Kasumi-1 (cell line): ENCODE measurements at regions not wholly inside any gene's neighbourhood (a gene's known extent, or its start where the extent isn't known, plus 50 kb on each side); places are given as distances from the start of the nearest gene placed in this dataset.

Source experiments
- DNase-seq, 2 experiments: peaks; one replicate each; lab custom pipeline; 2025; lab: John Stamatoyannopoulos, UW

DNA sequence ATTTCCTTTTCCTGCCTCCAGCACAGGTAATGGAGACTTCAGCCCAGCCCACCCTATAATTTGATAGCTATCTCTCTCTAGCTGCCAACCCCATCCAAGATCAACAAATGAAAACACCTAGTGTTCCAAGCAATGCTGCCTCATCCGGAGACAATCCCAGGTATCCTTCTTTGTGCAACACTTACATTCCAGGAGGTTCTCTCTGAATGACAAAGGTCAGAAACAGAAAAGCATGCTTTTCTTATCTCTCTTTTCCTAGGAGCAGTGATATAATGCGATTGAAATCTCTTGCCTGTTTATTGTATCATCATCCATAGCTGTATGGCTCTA lies 699.3 kb downstream of the INHBA start:
- DNase-seq, result no peak

DNA sequence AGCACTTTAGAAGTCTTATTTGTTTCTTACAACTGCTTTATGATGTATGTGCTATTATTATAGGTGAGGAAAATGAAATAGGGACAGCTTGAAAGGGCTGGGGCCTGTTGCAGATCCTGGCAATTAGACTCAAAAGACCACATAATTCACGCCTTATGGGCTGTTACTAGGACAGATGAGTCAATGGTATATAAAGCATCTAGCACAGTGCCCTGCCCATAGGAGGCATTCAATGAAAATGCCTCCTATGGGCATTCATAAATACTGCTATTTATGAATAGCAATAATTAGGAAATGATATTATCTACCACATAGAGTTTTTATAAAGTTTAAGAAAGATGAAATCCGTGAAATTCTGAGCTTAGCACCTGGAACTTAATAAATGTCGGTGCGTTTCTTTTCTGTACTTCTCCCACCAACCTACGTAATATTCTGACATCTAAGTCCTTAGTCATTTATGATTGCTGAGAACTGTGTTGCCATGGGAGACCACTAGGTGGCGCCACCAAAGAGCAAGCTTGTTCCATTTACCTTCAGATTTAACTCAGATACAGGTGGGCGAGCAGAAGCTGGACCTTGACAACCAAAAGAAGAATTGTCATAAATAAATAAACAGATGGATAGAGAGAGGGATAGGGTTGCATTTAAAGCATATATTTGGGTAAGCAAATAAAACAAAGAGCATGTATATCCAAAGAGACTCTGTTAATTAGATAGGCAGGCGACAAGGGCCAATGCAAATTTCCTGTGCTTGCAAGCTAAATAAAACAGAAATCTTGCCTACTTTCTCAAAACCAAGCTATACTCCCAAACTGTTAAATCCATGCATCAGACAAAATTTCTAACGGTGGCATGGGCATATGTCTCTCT lies 699.9 kb downstream of the INHBA start:
- peak; percentile 60 to 62 for DNase-seq

DNA sequence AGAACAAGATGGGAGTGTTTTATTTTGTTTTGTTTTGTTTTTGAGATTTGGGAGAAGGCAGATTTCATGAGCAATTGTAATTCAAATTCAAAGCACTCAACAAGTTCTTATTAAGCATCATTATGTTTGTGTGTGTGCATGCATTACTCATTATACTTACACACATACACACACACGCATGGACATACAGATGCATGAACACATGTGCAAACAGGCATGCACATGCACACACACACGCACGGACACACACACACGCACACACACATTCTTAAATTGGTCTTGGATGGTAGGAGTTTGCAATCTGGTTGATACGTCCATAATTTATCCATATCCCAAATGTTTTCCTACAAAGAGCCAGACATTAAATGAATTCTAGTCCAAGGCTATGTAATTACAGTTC lies 702.8 kb downstream of the INHBA start:
- no peak for DNase-seq

DNA sequence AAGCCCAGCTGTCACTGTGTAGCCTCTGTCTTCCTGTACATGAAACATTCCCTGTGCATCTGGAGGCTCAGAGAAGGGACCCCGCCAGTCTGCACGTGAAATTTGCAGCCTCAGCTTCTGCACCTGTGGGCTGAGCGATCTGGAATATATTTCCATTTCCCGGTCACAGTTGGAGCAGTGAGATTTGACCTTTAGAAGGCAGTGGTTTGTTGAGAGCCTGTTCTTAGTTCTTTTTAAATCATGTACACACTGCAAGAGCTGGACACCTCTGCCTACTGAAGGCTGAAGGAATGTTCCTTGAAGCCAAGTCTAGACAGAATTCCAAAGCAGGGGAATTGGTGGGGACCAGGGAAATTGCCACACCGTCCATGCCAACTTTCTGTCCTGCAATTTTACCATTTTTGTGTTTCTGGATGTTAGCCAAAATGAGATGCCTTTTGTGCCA lies 706.6 kb downstream of the INHBA start:
- DNase-seq, result no peak

DNA sequence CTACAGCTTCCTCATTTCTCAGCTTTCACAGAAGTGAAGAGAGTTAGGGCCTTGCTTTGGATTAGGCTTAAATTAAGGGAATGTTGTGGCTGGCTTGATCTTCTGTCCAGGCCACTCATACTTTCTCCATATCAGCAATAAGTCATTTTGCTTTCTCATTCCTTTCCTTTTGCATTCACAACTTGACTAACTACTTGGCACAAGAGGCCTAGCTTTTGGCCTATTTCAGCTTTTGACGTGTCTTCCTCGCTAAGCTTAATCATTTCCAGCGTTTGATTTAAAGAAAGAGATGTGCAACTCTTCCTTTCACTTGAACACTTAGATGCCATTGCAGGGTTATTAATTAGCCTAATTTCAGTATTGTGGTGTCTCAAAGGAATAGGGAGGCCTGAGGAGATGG lies 712.0 kb downstream of the INHBA start:
- no peak for DNase-seq

DNA sequence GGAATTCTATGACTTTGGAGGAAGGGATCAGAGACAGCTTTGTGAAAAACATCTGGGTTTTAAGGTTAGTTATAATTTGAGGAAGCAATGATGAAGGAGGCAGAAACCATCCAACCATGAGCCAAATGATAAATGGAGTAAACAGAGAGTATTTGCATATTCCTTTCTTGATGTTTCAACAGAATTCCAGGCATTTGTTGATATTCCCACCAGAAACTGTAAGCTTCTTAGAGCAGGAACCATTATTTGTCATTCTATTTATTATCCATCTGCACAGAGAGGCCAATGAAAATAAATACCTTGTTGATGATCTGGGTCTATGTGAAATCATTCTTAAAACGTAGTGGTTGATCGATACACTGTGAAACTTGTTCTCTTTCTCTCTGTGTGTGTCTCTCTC lies 715.3 kb downstream of the INHBA start:
- no peak for DNase-seq

DNA sequence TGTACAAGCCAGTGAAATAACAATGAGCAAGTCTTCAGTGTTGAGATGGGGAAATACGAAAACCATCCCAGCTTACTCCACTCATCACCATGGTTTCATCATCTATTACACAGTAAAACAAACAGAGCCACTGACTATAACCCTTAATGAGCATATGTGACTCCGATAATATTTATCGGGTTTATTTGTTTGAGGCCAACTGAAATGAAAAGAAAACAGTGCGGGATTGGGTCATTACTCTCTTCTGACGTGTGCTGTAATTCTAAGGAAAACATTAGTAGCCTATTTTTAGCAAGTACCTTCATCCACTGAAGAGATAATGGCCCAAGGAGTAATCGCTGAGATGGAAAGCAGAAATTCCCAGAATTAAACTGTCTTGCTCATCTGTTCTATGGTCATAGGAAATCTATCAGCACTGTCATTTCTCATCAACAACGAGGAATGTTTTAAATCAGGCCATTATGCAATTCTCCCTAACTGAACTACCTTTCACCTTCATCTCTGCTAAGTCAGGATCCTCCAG lies 716.5 kb downstream of the INHBA start:
- DNase-seq, result no peak

DNA sequence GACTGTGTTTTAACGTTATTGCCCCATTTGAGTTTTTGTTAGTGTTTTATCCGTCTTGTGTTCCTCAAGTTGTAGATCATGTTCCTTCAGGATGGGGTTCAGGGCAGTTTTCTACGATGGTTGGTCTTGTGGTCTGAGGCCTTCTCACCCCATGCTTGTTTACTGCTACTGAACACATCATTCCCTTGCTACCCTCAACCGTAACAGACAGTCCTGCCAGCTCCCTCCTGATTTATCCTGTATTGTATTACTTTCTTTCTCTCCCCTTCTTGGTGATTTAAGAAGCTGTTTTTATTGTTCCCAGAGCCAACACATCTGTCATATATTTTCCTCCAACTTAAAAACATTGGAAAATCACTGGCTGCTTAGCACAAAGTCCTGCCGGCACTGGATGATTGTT lies 719.8 kb downstream of the INHBA start:
- no peak for DNase-seq

DNA sequence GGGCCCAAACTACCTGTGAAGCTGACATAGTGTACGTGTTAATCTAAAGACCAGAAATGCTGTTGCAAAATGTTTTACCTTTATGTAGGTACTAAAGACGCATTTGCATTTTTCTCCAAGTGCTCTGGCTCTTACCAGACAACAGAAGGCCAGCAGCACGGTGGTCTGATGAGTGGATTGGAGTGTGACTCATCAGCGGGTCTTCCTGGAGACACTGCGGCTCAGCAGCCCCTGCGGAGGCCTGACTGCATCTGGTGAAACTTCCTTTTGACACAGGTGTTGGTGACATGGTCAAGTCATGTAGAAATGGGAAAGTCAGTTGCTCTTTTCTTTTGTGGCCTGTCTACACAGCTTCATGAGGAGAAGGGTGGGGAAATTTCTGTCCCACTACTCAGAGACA lies 723.6 kb downstream of the INHBA start:
- no peak for DNase-seq

DNA sequence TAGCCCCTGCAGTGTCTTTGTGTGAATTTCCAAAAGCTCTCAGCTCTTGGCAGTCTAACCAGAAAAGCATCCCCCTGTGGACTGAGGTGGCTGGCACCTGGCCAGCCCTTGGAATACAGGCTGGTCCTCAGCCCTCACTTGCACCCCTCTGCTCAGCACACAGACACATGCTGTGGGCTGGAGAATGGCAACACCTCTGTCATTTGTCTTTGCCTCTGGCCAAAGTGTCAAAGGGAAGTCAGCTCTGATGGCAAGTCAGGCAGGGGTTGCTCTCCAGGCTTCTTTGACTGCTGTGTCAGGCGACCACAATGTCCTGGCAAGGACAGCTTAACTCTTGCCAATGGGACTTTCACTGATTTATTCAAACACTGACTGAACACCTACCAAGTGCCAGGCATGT lies 724.8 kb downstream of the INHBA start:
- no peak for DNase-seq

DNA sequence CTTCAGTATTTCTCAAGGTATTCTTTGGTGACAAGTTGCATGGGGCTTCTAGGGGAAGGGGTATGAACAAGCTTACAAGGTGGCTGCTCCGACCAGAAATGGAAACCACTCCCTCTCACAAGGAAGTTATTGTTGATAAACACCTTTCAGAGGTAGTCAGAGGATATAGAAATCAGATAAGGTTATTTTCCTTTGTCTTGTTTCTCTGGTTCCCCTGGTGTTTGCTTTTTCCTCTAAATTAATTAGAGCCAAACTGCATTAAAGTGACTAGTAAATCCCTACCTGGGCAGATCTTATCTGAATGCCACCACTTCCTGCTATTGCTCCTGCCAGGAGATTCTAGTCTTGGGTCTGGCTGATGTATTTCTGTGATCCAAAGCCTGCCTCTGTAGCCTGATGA lies 725.4 kb downstream of the INHBA start:
- no peak for DNase-seq

DNA sequence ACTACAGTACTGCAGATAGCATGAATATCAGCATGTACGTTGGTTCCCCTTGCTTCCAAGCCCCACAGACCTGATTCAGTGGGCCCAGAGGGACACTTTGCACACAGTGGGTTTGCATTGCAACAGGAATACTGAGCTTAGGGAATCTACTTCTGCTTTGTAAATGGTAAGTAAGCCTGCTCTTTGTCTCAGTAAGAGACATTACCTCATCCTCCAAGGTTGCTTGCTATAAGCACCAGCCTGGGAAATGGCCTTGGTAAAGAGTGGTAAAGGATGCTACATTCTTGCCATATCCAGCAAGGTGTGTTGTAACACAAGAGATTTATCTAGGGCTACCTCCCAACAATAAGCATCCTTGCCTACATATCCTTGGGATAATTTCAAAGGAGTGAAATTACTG lies 730.5 kb downstream of the INHBA start:
- DNase-seq, result no peak

DNA sequence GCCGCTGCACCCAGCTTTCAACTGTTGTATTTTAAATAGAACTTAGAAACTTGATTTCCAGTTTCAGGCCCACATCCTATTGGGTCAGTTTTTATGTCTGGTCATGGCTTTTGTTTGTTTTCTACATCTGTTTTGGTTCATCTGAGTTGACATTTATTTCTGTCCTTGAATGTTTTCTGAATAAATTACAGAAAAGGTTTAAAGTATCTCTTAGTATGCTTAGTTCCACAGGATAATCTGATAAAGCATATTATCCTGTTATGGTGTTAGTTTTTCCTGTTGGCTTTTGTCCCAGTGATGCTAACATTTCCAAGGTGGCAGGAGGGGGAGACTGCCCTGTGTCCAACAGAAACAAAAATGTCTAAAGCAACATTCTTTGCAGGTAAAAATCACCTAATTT lies 733.2 kb downstream of the INHBA start:
- no peak for DNase-seq

DNA sequence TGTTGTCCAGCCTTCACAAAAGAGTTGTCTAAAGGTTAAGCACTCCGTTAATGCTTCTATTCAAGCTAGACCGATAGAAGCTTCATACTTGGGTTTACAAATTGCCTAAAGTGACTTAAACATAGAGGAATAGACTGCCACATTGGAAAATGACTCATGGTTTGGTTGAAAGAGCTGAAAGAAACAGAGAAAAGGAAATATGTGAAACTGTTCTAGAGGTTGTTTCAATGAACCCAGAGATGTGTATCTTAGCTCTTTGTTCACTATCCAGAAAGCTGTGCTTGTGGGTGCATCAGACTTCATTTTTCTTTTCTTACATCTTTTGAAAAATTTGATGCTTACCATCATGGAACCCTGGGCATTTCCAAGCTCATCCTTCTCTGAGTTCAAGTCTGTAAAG lies 736.2 kb downstream of the INHBA start:
- no peak for DNase-seq

DNA sequence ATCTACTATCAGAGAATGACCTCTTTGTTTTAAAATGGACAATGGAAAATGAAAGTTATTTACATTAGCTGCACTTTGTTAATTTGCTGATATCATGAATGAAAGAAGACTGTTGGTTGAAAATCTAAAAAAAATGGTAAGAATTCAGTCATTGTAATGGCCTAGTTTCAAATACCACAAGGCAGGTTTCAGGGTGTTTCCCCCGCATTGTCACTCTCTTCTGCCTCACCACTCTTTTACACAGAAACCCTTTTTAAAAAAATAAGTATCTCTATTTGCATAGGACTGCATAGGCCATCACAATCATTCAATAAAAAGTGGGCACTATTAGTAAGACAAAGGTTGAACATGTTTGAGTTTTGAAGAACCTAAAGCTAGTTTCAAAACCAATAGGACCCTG lies 737.1 kb downstream of the INHBA start:
- no peak for DNase-seq

DNA sequence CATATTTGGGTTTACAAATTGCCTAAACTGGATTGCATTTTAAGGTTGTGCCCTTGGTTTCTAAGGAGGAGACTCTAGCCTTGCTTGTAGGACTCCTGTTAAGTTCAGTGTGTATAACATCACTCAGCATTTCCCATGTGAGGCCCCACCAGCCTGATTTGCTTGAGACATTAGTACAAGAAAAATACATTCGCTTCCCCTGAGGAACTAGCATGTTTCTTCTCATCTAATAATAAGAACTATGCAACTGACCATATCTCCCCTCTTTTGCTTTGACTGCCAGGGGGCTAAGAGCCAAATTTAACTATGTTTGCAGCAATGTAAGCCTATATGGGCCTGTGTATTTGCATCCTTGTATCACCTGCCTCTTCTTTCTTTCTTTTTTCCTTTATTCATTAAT lies 737.9 kb downstream of the INHBA start:
- DNase-seq, result no peak

DNA sequence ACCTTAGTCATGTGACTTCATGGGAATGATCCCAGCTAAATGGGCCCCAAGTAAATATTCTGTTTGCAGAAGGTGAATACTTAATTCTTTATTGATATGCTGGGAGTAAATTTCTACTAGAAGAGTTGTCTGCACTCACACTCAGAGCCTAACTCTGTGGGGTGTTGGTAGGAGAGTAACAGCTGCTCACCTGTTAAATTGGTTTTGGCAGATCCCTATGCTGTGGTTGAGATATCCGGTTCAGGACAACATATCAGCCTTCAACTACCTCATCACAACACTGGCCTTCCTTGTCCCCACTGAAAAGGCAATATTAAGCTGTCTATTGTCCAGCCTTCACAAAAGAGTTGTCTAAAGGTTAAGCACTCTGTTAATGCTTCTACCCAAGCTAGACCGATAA lies 738.3 kb downstream of the INHBA start:
- no peak for DNase-seq

DNA sequence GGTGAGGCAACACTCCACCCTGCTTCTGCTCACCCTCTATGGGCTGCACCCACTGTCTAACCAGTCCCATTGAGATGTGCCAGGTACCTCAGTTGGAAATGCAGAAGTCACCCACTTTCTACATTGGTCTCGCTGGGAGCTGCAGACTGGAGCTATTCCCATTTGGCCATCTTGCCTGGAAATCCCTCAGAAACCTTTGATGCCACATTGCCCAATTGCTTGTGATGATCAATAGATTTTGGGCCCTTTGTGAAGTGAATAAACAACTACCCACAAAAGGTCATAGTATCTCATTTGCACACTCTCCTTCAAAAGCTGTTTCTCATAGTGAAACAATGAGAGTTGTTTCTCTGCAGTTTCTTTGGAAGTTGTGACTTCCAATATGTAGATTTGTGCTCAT lies 742.9 kb downstream of the INHBA start:
- no peak for DNase-seq

DNA sequence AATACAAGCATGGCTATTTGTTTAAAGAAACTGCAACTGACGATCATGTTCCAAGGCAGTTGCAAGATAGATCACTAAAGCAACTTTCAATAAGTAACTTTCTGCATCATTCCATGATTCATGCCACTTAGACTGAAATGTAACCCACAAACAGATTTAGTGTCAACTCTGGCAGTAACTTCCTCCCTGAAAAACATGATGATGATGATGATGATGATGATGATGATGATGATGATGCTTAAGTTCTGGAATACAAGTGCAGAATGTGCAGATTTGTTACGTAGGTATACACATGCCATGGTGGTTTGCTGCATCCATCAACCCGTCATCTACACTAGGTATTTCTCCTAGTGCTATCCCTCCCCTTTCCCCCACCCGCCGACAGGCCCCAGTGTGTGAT lies 754.7 kb downstream of the INHBA start:
- DNase-seq, result no peak

DNA sequence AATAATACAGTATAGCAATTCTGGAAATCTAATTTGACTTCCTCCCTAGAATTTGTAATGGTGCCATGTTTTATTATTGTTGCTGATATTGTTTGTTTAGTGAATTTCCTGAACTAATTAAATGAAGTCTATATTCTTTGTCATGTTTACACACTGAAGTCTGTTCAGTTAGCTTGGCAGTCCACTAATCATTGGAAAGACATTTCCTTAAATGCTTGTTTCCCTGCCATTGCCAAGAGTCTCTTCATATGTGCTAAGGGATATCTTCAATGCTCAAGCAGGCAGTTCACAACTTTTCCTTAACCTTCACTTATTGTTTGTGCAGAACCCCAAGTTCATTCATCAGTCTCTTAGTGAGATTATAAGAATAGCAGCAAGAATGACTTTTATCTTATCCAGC lies 755.3 kb downstream of the INHBA start:
- DNase-seq, result no peak

DNA sequence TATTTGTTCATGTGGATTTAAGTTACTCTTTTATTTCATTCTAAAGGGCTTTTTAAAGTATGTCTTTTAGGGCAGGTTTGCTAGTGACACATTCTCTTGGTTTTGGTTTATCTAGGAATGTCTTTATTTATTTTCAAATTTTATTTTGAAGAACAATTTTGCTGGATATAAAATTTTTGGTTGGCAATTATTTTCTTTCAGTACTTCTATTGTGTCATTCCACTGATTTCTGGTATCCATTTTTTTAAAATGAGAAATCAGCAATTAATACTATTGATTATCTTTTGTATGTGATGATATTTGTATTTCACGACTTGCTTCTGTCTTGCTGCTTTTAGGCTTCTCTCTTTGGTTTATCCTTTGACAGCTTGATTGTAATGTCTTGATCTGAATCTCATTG lies 756.3 kb downstream of the INHBA start:
- DNase-seq, result no peak

DNA sequence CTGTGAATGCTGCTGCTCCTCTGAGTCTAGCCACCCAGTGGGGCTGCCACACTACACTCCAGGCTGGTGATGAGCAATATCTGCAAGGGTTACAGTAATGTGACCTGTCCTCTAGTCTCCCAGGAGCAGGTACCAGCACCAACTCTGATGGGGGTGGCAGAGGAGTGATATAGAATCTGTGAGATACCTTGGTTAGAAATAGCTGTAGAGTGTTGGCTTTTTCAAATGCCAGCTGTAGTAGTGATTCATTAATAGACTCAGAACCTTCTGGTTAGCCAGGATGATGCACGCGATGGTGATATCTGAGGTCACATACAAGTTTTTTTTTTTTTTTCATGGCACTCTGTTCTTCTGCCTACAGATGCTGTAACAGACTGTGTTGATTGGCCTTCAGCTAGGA lies 757.1 kb downstream of the INHBA start:
- DNase-seq, result no peak

DNA sequence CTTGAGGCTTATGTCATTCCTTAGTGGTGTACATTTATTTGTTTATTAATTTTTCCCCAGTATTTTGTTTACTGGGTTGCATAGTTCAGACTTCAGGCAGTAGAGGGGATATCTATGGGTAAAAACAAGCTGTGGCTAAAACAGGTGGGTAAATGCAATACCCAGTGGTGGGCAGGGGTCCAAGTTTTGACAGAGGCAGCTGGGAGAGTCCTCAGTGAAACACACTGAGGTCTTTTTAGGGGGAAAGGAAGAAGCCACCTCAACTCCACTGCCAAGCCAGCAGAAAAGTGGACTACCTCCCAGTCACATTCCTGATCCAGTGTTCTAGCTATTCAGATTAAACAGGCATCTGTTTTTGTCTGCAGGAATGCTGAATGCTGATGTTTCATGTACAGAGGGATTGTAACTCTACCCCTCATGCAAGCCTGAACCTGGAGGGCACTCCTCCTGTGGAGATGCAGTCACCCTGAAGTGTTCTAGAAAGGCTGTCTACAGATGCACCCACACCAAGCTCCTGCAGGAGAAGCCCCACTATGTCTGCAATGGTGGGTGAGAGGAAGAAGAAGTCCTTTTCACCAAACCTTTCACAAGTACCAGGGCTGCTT lies 757.8 kb downstream of the INHBA start:
- no peak for DNase-seq

DNA sequence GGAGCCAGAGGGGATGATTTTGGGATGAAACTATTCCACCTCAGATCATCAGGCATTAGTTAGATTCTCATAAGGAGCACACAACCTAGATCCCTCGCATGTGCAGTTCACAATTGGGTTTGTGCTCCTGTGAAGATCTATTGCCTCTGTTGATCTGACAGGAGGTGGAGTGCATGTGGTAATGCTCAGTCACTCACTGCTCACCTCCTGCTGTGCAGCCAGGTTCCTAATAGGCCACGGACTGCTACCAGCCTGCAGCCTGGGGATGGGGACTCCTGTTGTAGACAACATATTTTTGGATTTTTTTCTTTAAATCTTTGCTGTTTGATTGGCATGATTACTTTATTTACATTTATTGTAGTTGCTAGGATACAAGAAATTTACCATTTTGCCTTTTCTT lies 765.0 kb downstream of the INHBA start:
- DNase-seq, result no peak
